ENCODE measurements at regions not wholly inside any gene's neighbourhood (a gene's known extent, or its start where the extent isn't known, plus 50 kb on each side); places are given as distances from the start of the nearest gene placed in this dataset.

DNA sequence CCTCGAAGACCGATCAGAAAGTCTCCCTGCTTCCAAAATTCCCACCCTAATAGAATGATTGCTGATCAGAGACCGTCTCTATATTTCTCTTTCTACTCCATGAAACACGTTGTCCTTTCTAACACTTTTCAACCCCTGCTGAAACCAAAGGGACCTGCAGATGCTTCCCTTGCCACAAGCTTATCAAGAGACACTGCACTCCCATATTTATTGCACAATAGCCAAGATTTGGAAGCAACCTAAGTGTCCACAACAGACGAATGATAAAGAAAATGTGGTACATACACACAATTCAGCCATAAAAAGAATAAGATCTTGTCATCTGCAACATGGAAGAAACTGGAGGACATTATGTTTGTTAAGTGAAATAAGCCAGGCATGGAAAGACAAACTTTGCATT lies 125.1 kb downstream of the FOXD1 start:
- Histone ChIP-seq H3K27ac (ENCODE audit: low read depth) (no peak overlapping the region), H3K79me2 (replicated peaks; ENCODE audit: insufficient read depth) (no peaks in the 10 kb centered on the region), H3K4me2 (no peak overlapping the region), H3K4me1 (ENCODE audit: insufficient read depth) (peaks cover 38% of the 10 kb centered on the region), H3F3A (replicated peaks; ENCODE audit: low read depth) (no peaks in the 10 kb centered on the region), H3K36me3 (ENCODE audit: insufficient read depth) (no peaks in the 10 kb centered on the region), H3K4me3 (no peak overlapping the region), H3K9me2 (ENCODE audit: insufficient read depth) (peaks cover 15% of the 10 kb centered on the region), H2AFZ (no peak overlapping the region), H3K27me3 (ENCODE audit: insufficient read depth) (no peaks in the 10 kb centered on the region), H4K20me1 (replicated peaks; ENCODE audit: insufficient read depth) (no peaks in the 10 kb centered on the region)
- Mint-ChIP-seq H3K27me3 (ENCODE audit: insufficient read depth, low read depth, poor library complexity) (peaks cover 3% of the 10 kb centered on the region), H3K4me1 (peaks cover 28% of the 10 kb centered on the region), H3K36me3 (ENCODE audit: low read depth) (no peaks in the 10 kb centered on the region), H3K27ac (no peak overlapping the region), H3K4me3 (no peak overlapping the region), H3K9me3 (no peaks in the 10 kb centered on the region)
- ATAC-seq, result no peak
- no peak for DNase-seq (ENCODE audit: low spot score)
- no peak for TF ChIP-seq POLR2AphosphoS5 (IDR thresholded peaks at IDR 0.05; ENCODE audit: low read depth)
- TF ChIP-seq, protein P1, sequence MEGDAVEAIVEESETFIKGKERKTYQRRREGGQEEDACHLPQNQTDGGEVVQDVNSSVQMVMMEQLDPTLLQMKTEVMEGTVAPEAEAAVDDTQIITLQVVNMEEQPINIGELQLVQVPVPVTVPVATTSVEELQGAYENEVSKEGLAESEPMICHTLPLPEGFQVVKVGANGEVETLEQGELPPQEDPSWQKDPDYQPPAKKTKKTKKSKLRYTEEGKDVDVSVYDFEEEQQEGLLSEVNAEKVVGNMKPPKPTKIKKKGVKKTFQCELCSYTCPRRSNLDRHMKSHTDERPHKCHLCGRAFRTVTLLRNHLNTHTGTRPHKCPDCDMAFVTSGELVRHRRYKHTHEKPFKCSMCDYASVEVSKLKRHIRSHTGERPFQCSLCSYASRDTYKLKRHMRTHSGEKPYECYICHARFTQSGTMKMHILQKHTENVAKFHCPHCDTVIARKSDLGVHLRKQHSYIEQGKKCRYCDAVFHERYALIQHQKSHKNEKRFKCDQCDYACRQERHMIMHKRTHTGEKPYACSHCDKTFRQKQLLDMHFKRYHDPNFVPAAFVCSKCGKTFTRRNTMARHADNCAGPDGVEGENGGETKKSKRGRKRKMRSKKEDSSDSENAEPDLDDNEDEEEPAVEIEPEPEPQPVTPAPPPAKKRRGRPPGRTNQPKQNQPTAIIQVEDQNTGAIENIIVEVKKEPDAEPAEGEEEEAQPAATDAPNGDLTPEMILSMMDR (conservative IDR thresholded peaks at IDR 0.05; ENCODE audit: low read depth in 2 of 2), result no peak
- TF ChIP-seq JUNB (IDR thresholded peaks at IDR 0.05; ENCODE audit: unreplicated experiment), result no peak
- TF ChIP-seq STAT1 (IDR thresholded peaks at IDR 0.05; ENCODE audit: unreplicated experiment), result no peak
- no peak for TF ChIP-seq NANOG (IDR thresholded peaks at IDR 0.05; ENCODE audit: borderline replicate concordance)
- TF ChIP-seq EZH2phosphoT487 (IDR thresholded peaks at IDR 0.05; ENCODE audit: unreplicated experiment), result no peak
- no peak for TF ChIP-seq ZNF114 (CRISPR knock-in tag; IDR thresholded peaks at IDR 0.05)

DNA sequence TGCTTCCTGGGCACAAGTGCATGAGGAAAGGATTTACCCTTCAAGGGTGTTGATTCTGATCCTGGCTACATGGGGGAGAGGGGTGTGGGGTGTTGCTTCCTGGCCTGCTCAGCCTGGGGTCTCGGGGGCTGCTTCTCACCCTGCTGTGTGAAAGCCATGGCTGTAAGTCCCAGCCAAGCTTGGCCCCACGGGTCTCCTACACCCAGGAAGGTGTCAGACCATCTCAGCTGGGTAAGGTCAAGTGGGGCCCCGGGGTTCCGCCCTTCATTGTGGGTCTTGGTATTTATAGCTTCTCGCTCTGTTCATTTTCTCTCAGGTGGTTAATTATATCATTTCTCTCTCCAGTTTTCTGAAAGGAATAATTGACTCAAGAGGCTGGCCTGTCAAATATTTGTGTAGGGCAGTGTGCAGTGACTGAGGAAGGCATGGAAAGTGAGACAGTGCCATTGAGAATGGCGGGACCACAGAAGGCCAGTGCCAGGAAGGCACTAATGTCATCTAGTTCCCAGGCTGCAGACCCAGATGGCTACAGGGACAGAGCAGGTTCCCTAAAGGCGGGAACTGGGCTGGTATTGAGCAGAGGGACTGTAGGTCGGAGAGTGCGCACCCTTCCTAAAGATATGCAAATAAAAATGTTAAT lies 126.0 kb downstream of the FOXD1 start:
- no peaks in the 10 kb centered on the region for H3K36me3 ChIP-seq (ENCODE audit: insufficient read depth)
- peaks cover 38% of the 10 kb centered on the region for H3K4me1 ChIP-seq (ENCODE audit: insufficient read depth)
- peak overlapping the region; percentile 24 for H3K4me2 ChIP-seq
- DNase-seq (ENCODE audit: low spot score) (no peak), ATAC-seq (no peak; the same call in 2 of the 3 replicates)
- no peaks in the 10 kb centered on the region for H3F3A ChIP-seq (replicated peaks; ENCODE audit: low read depth)
- no peak overlapping the region for H3K4me3 ChIP-seq
- no peaks in the 10 kb centered on the region for H4K20me1 ChIP-seq (replicated peaks; ENCODE audit: insufficient read depth)
- Mint-ChIP-seq H3K36me3 (ENCODE audit: low read depth) (no peaks in the 10 kb centered on the region), H3K4me1 (peaks cover 28% of the 10 kb centered on the region), H3K27me3 (ENCODE audit: insufficient read depth, low read depth, poor library complexity) (peaks cover 3% of the 10 kb centered on the region), H3K9me3 (no peaks in the 10 kb centered on the region), H3K4me3 (no peak overlapping the region), H3K27ac (0 out of 2 replicates have a peak overlapping the region, but pooled peaks have one; percentile 30)
- H3K79me2 ChIP-seq (replicated peaks; ENCODE audit: insufficient read depth), result no peaks in the 10 kb centered on the region
- TF ChIP-seq, protein P2, sequence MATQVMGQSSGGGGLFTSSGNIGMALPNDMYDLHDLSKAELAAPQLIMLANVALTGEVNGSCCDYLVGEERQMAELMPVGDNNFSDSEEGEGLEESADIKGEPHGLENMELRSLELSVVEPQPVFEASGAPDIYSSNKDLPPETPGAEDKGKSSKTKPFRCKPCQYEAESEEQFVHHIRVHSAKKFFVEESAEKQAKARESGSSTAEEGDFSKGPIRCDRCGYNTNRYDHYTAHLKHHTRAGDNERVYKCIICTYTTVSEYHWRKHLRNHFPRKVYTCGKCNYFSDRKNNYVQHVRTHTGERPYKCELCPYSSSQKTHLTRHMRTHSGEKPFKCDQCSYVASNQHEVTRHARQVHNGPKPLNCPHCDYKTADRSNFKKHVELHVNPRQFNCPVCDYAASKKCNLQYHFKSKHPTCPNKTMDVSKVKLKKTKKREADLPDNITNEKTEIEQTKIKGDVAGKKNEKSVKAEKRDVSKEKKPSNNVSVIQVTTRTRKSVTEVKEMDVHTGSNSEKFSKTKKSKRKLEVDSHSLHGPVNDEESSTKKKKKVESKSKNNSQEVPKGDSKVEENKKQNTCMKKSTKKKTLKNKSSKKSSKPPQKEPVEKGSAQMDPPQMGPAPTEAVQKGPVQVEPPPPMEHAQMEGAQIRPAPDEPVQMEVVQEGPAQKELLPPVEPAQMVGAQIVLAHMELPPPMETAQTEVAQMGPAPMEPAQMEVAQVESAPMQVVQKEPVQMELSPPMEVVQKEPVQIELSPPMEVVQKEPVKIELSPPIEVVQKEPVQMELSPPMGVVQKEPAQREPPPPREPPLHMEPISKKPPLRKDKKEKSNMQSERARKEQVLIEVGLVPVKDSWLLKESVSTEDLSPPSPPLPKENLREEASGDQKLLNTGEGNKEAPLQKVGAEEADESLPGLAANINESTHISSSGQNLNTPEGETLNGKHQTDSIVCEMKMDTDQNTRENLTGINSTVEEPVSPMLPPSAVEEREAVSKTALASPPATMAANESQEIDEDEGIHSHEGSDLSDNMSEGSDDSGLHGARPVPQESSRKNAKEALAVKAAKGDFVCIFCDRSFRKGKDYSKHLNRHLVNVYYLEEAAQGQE (IDR thresholded peaks at IDR 0.05; ENCODE audit: unreplicated experiment), result no peak
- no peak for TF ChIP-seq POLR2AphosphoS5 (IDR thresholded peaks at IDR 0.05; ENCODE audit: low read depth)
- TF ChIP-seq NANOG (IDR thresholded peaks at IDR 0.05; ENCODE audit: borderline replicate concordance), result no peak
- H3K27me3 ChIP-seq (ENCODE audit: insufficient read depth), result no peaks in the 10 kb centered on the region
- peak overlapping the region; percentile 12; the same call in 1 of the 2 replicates for H2AFZ ChIP-seq
- H3K9me2 ChIP-seq (ENCODE audit: insufficient read depth), result peaks cover 15% of the 10 kb centered on the region
- H3K27ac ChIP-seq (ENCODE audit: low read depth), result 0 out of 2 replicates have a peak overlapping the region, but pooled peaks have one; percentile 4
